HCT116 (cell line): ENCODE measurements at regions not wholly inside any gene's neighbourhood (a gene's known extent, or its start where the extent isn't known, plus 50 kb on each side); places are given as distances from the start of the nearest gene placed in this dataset.

Experiments used
- ATAC-seq: fragments of 200-7000 bp; cut with Tn5 transposase; 2 replicates; pipeline ENCODE4 v1.9.1; 2020; ENCODE audit warnings: mild to moderate bottlenecking, moderate library complexity
- BruUV-seq: library from RNA; stranded (reverse); fragments of 400-500 nt; replicated peaks from 2 replicates; lab custom pipeline; 2021; lab: Mats Ljungman, UMichigan
- CTCF ChIA-PET: fragments of 300-600 bp; sonication (Branson Sonifier 250); formaldehyde crosslinking; loops from one replicate; lab custom pipeline; 2021; ENCODE audit warnings: antibody characterized with exemption; lab: Charles Lee
- POLR2A ChIA-PET: fragments of 300-600, 350-600 bp; sonication (Branson Sonifier 250); formaldehyde crosslinking; loops from one replicate; lab custom pipeline; 2021; ENCODE audit warnings: antibody characterized with exemption; lab: Charles Lee
- RAD21 ChIA-PET, 2 experiments: fragments of 300-600 bp; sonication (Branson Sonifier 250); formaldehyde crosslinking; loops; one replicate each; lab custom pipeline; 2023; ENCODE audit warnings: low total read pairs in 2 of 2; ENCODE audit not compliant: uncharacterized antibody in 2 of 2, unreplicated experiment in 2 of 2, low non-redundant PET in 1 of 2; lab: Charles Lee
- DNase-seq: peaks from one replicate; pipeline ENCODE4 v3.0.0-alpha.2; 2010; ENCODE audit warnings: low read depth, low spot score
- H2AFZ ChIP-seq: fragments of 200-600 bp; shearing (Covaris generic), sonication (generic); 2 replicates; pipeline ENCODE4 v1.6.1; 2017; ENCODE audit warnings: low read depth, mixed run types, mixed read lengths, antibody characterized with exemption, low read length; ENCODE audit not compliant: poor library complexity, severe bottlenecking
- H3K27ac ChIP-seq: 2 replicates; pipeline ENCODE4 v1.5.1; 2012; ENCODE audit warnings: low read depth, low read length
- H3K27me3 ChIP-seq: fragments of 200-600 bp; sonication (generic); 2 replicates; pipeline ENCODE4 v1.6.1; 2016; ENCODE audit warnings: mixed run types, low read length, mixed read lengths; ENCODE audit not compliant: insufficient read depth
- H3K36me3 ChIP-seq, 2 experiments: fragments of 200-500 bp in 1 of 2; fragments of 200-600 bp in 1 of 2; sonication (Bioruptor generic) in 1 of 2; sonication (generic) in 1 of 2; 2 replicates each; pipeline versions ENCODE4 v1.5.1 to v1.6.1; 2014 to 2016; ENCODE audit warnings: low read length in 2 of 2, inconsistent platforms in 1 of 2, mixed read lengths in 1 of 2, mixed run types in 1 of 2; ENCODE audit not compliant: insufficient read depth in 2 of 2, control insufficient read depth in 1 of 2
- H3K4me1 ChIP-seq, 2 experiments: fragments of 200-600 bp in 1 of 2; sonication (generic) in 1 of 2; 2 replicates each; pipeline versions ENCODE4 v1.5.1 to v1.6.1; 2012 to 2017; ENCODE audit warnings: low read length in 2 of 2, inconsistent platforms in 1 of 2, mild to moderate bottlenecking in 1 of 2, mixed read lengths in 1 of 2, mixed run types in 1 of 2, moderate library complexity in 1 of 2; ENCODE audit not compliant: insufficient read depth in 2 of 2, control insufficient read depth in 1 of 2
- H3K4me2 ChIP-seq: fragments of 200-600 bp; sonication (generic); 2 replicates; pipeline ENCODE4 v1.6.1; 2017; ENCODE audit warnings: mixed run types, low read length, mixed read lengths
- H3K4me3 ChIP-seq, 2 experiments: fragments of 200-600 bp in 1 of 2; sonication (generic) in 1 of 2; replicated peaks in 1 of 2; 2 replicates each; pipeline ENCODE4 v1.5.1; 2011 to 2016; ENCODE audit warnings: low read length in 2 of 2, control low read depth in 1 of 2, low read depth in 1 of 2, mild to moderate bottlenecking in 1 of 2, mixed read lengths in 1 of 2, mixed run types in 1 of 2
- H3K79me2 ChIP-seq: fragments of 200-600 bp; sonication (generic); 2 replicates; pipeline ENCODE4 v1.6.1; 2017; ENCODE audit warnings: mild to moderate bottlenecking, mixed run types, low read length, moderate library complexity, mixed read lengths; ENCODE audit not compliant: insufficient read depth
- H3K9ac ChIP-seq: fragments of 200-600 bp; sonication (generic); 2 replicates; pipeline ENCODE4 v1.6.1; 2016; ENCODE audit warnings: low read length, mixed read lengths
- H3K9me2 ChIP-seq: fragments of 200-600 bp; sonication (generic), shearing (Covaris generic); 2 replicates; pipeline ENCODE4 v1.6.1; 2017; ENCODE audit warnings: mixed run types, mild to moderate bottlenecking, moderate library complexity; ENCODE audit not compliant: insufficient read depth
- H3K9me3 ChIP-seq, 2 experiments: fragments of 200-500 bp in 1 of 2; fragments of 200-600 bp in 1 of 2; sonication (Bioruptor generic) in 1 of 2; sonication (generic) in 1 of 2; 2 replicates each; pipeline ENCODE4 v1.6.1; 2014 to 2017; ENCODE audit warnings: low read length in 2 of 2, mixed read lengths in 2 of 2, inconsistent platforms in 1 of 2, low read depth in 1 of 2, mild to moderate bottlenecking in 1 of 2, mixed run types in 1 of 2, moderate library complexity in 1 of 2; ENCODE audit not compliant: control insufficient read depth in 1 of 2, insufficient read depth in 1 of 2
- H4K20me1 ChIP-seq: fragments of 200-600 bp; sonication (generic), shearing (Covaris generic); 2 replicates; pipeline ENCODE4 v1.6.1; 2017; ENCODE audit warnings: mixed run types, mild to moderate bottlenecking, moderate library complexity; ENCODE audit not compliant: insufficient read depth
- ATF3 ChIP-seq: IDR thresholded peaks from 2 replicates; pipeline ENCODE4 v1.6.1; 2012
- CBX3 ChIP-seq: IDR thresholded peaks from 2 replicates; pipeline ENCODE4 v1.6.1; 2012; ENCODE audit warnings: low read depth
- CEBPB ChIP-seq: IDR thresholded peaks from 2 replicates; pipeline ENCODE4 v1.6.1; 2012; ENCODE audit warnings: low read depth
- EGR1 ChIP-seq: IDR thresholded peaks from 2 replicates; pipeline ENCODE4 v1.6.1; 2012; ENCODE audit warnings: low read depth
- ELF1 ChIP-seq: IDR thresholded peaks from 2 replicates; pipeline ENCODE4 v1.6.1; 2012; ENCODE audit warnings: low read depth, borderline replicate concordance
- JUND ChIP-seq: IDR thresholded peaks from 2 replicates; pipeline ENCODE4 v1.6.1; 2012
- MAX ChIP-seq: IDR thresholded peaks from 2 replicates; pipeline ENCODE4 v1.6.1; 2012
- POLR2A ChIP-seq: IDR thresholded peaks from 2 replicates; pipeline ENCODE4 v1.7.0; 2011; ENCODE audit warnings: borderline replicate concordance; ENCODE audit not compliant: insufficient read depth, insufficient read length; ENCODE audit errors: extremely low read depth
- POLR2AphosphoS5 ChIP-seq: IDR thresholded peaks from 2 replicates; pipeline ENCODE4 v1.6.1; 2011; ENCODE audit warnings: mild to moderate bottlenecking, low read depth, low read length, moderate library complexity
- RAD21 ChIP-seq: IDR thresholded peaks from 2 replicates; pipeline ENCODE4 v1.6.1; 2012; ENCODE audit warnings: low read depth, mild to moderate bottlenecking
- REST ChIP-seq: IDR thresholded peaks from 2 replicates; pipeline ENCODE4 v1.6.1; 2012; ENCODE audit warnings: low read depth
- SP1 ChIP-seq: IDR thresholded peaks from 2 replicates; pipeline ENCODE4 v1.6.1; 2012; ENCODE audit warnings: low read depth
- SRF ChIP-seq: IDR thresholded peaks from 2 replicates; pipeline ENCODE4 v1.6.1; 2012; ENCODE audit warnings: low read depth
- YY1 ChIP-seq: IDR thresholded peaks from 2 replicates; pipeline ENCODE4 v1.6.1; 2011; ENCODE audit warnings: low read length, low read depth, moderate library complexity, mild to moderate bottlenecking; ENCODE audit not compliant: insufficient replicate concordance; ENCODE audit errors: extremely low read depth
- ZBTB33 ChIP-seq: IDR thresholded peaks from 2 replicates; pipeline ENCODE4 v1.6.1; 2011; ENCODE audit warnings: mild to moderate bottlenecking, low read length, moderate library complexity; ENCODE audit not compliant: insufficient replicate concordance; ENCODE audit errors: extremely low read depth
- ZFX ChIP-seq: fragments of 450-650 bp; IDR thresholded peaks from 2 replicates; pipeline ENCODE4 v1.6.1; 2017
- intact Hi-C: fragments of 100-400 bp; cut with micrococcal nuclease; formaldehyde crosslinking; loops from 2 replicates; pipeline ENCODE4 v1.10.0; 2022

GRCh38 chr7:77474756-77475155 lies 58.6 kb upstream of the GSAP start:
- intact Hi-C loops, result no loop called here
- H4K20me1 ChIP-seq, result no peaks in the 10 kb centered on the region
- BruUV-seq, result no TSS peak
- no peaks in the 10 kb centered on the region; a peak in 1 of 4 replicates for H3K9me3 ChIP-seq
- no peak for DNase-seq
- H3K4me1 ChIP-seq, result no peaks in the 10 kb centered on the region
- ChIA-PET RAD21 (no interaction called here), CTCF (no interaction called here)
- H2AFZ ChIP-seq, result no peak overlapping the region
- no peak overlapping the region for H3K4me3 ChIP-seq
- no peak overlapping the region for H3K4me2 ChIP-seq
- TF ChIP-seq ZFX (no peak), POLR2A (no peak), YY1 (no peak), JUND (no peak), EGR1 (no peak), REST (no peak), RAD21 (no peak), ATF3 (no peak), CEBPB (no peak), ZBTB33 (no peak), SP1 (no peak), POLR2AphosphoS5 (no peak), ELF1 (no peak), CBX3 (no peak), MAX (no peak), SRF (no peak)
- TF ChIP-seq, all 23 proteins: peak for 0
- Histone ChIP-seq H3K27me3 (no peaks in the 10 kb centered on the region), H3K9me2 (no peaks in the 10 kb centered on the region), H3K9ac (no peak overlapping the region), H3K36me3 (no peaks in the 10 kb centered on the region), H3K27ac (no peak overlapping the region), H3K79me2 (no peaks in the 10 kb centered on the region)
- no peak for ATAC-seq
- POLR2A ChIA-PET, result no interaction called here
